ENCODE measurements at regions not wholly inside any gene's neighbourhood (a gene's known extent, or its start where the extent isn't known, plus 50 kb on each side); places are given as distances from the start of the nearest gene placed in this dataset.

DNA sequence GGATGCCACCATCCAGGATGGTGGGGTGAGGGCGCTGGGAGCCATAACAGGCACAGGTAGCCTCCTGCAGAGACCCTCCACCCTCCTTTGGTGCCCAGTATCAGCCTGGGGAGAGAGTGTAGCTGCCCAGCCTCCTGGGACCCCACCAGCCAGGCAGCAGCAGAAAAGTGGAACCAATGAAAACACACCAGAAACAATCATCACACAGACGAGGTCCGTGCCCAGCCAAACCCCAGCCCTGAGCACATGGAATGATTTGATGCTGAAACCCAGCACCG is 285.1 kb downstream of the PTPRU start:
- no peak for DNase-seq

DNA sequence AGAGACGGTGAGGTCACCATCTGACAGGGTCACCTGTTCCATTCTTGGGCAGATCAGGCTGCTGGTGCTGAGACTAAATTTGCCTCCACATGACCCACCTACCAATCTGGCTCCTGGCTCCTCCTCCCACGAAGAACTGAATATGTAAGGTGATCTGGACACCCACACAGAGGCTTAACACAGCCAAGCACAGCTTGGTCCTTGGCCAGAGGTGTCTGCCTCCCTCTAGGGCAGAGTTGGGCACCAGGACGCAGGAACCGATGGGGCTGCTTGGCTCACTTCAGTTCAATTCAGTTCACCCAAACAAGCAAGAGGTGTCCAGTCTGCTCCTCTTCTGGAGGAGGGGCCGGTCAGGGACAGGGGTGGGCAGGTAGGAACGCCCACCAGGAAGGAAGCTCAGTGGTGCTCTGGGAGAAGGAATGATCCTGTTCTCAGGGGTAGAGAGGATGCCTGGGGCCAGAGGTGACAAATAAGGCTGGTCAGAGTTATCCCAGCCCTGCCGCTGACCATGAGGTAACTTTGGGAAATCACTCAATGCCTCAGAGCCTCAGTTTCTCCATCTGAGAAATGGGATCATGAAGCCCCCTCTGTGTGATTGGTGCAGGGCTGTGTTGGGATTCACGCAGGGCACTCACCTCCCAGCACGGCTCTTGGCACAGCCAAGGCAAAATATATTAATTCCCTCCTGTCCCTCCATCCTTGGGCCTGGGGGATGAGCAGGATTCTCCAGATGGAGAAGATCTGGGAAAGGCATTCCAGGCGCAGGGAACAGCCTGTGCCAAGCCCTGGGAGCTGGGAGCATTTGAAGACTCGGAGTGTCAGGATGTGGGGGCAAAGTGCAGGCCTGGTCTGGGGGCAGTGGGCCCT is 284.5 kb downstream of the PTPRU start:
- no peak for DNase-seq

DNA sequence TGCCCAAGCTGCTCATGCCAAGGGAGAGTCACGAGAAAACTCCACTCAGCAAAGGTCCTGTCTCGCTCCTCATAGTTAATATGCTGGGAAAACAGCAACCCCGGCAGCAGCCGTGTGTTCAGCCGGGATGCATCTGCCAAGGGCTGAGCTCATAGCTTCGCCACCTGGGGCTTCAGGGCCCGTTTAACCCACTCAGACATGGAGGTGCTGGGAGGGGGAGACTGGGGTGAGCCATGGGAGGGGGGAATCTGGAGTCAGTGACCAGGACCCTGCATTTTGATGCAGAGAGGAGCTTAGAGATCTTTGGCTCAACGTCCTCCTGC is 283.4 kb downstream of the PTPRU start:
- DNase-seq = no peak

DNA sequence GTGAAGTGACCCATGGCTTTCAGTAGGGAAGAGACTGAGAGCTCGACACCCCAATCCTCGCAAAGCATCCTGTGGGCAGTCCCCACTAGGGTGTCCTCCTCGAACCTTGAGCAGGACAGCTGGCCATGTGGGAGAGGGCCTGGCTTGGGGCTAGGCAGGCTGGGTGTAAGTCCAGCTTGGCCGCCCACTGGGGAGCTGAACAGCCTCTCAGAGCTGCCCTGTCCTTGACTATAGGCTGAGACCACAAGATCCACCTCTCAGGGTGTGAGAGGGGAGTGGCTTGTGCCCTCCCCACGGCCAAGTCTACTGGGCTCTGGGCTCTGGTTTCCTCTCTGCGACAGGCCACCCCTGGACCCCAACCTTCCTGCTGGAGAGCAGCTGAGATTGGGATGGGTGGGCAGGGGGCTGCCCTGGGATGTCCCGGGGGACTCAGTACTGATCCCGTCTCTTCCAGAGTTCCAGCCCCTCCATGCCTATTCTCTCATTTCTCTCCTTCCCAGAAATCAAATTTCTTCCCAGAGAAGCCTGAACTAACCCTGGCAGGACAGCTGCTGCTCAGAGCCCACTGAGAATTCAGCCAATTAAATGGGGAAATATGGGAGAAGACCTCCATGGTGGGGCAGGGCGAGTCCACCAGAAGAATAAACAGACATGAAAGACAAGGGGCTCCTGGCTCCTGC is 282.9 kb downstream of the PTPRU start:
- DNase-seq = no peak

DNA sequence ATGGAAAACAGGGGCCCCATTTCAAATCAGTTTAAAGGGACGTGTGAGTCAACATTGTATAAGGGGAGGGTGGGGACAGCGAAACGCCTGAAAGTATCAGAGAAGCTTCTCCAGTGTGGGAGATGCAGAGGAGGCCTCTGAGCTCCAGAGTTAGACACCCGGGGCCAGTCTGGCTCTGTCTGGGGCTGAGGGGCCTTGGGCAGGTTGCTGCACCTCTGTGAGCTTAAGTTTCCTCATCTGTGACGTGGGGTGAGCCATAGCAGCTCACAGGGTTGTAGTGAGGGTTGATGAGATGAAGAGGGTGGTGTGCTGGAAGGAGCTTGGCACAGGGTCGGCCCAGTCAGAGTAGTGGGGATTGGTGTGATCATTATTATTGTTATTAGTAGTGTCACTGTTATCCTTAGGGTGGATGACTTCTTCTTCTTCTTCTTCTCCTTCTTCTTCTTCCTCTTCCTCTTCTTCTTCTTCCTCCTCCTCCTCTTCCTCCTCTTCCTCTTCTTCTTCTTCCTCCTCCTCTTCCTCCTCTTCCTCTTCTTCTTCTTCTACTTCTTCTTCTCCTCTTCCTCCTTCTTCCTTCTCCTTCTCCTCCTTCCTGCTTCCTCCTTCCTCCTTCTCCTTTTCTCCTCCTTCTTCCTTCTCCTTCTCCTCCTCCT is 282.0 kb downstream of the PTPRU start:
- DNase-seq = no peak

DNA sequence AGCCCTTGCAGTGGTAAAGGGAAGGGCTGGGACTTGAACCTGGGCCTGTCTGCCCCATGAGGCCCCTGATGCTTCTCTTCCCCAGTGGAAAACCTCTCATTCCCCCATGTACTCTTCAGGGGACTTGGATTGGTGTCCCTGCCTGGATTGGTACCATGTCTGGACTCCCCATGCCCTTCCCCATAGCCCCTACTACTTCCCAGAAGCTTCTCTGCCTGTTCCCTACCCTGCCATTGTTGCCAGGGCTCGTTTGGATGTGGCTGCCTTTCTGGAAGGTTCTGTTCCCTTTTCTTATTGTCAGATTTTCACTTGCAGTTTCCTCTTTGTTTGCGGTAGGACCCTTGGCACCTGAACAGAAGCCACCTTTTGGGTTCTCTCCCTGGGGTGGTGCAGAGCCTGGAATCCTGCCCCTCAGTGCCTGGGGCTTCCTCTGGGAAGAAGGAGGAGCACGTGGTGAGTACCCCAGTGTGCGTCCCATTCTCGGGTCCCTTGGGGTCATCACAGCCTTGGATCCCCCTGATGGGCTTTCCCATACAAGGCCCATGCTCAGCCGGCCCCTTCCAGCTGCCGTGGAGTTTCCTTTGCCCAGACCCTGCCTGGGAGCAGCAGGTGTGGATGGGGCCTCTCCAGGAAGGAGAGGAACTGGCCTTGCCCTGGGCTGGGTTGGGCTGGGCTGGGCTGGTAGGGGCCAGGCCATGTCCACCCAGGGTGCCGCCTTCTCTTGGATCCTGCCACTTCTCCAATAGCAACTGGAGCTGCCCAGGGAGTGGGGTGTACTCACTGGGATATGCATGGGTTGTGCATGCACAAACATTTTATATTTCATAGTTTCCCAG is 281.1 kb downstream of the PTPRU start:
- no peak for DNase-seq

DNA sequence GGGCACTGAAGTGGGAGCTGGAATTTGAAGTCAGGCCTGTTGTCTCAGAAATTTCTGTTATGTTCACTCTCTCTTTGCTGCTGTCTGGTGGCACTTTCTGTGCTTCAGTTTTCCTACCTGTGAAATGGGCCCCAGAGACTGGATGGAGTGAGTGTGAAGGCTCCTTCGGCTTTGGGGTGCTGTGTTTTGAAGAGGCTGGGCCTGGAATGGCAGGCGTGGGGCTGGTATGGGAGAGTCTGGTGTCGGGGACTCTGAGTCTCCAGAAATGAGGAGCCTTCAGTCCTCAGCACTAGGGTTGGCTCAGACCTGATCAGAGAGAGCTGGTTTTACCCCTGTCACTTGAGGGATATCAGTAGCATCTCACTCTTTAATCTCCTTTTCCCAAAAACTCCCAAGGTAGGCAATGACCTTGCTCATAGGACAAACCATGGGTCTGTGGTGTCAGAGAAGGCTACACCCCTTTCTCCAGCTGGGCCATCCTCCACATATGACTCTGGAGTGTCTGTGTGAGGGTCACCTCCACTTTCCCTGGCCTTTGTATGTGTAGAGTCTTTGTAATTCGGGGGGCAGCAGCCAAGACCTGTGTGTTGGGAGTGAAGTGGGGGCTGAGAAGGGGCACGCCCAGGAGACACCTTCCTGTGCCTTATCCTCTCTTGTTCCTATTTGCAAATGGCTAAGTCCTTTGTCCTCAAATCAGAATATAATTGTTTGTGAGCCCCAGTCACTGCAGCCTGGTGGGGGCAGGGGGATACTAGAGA is 279.9 kb downstream of the PTPRU start:
- DNase-seq = no peak

DNA sequence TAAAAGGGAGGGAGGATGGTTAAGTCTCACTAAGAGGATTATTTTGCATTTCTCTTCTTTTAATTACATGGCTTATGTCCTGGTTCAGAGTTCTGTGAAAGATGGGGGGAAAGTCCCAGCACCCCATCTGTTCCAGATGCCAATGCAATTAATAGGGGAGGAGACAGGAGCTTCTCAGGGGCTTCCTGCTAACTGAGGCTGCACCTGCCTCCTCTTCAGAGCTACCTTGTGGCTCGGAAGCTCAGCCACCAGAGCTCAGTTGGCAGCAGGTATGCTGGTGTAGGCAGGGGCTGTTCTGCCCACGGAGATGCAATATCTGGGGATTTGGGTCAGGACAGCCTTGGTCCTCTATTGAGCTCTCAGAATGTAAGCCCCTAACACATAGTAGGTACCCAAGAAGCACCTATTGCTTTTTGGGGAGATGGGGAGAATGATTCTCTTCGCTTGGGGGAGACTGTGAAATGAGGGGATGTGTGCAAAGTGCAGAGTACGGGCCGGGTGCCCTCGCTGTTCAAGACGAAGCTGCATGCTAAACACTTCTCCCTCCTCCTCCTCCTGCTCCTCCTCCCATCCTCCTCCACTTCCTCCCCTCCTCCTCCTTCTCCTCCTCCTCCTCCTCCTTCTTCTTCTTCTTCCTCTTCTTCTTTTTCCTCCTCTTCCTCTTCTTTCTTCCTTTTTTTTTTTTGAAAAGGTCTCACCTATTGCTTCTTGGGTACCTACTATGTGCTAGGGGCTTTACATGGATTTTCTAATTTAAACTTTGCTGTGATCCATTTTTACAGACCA is 279.0 kb downstream of the PTPRU start:
- DNase-seq = peak in 2 of 3 experiments; percentile 3 to 6

DNA sequence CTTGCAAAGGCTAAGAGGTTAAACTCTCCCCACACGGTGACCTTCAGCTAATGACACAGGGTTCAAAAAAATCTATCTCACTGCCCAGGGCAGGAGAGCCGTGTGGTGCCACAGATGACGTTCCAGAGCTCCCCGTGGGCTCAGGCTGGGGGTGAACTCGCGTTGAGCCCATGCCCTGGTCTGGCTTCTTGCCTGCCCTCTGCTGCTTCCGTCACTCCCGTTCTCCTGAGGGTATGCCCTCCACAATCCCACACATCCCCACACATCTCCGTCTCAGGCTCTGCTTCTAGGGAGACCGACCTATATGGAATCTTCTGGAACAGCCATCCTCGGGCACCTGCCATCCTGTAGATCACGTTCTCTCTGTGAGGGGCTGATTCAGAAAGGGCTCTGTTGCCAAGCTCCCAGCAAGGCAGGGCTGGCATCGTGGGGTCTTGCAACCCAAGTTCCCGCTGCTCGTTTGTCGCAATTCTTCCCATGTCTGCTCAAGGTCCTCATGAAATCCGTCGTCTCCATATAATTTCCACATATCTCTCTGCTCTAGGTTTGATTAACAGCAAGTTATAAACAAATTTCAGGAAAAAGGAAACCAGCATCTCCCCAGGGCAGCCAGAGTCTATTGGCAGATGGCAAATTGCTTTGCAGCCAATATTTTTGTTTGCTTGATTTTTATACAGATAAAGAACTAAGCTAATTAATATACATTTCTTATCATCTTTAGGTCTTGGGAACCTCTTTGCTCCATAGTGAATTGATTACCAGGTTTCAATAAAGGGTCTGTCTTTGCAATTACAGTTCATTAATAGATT is 278.2 kb downstream of the PTPRU start:
- no peak for DNase-seq

DNA sequence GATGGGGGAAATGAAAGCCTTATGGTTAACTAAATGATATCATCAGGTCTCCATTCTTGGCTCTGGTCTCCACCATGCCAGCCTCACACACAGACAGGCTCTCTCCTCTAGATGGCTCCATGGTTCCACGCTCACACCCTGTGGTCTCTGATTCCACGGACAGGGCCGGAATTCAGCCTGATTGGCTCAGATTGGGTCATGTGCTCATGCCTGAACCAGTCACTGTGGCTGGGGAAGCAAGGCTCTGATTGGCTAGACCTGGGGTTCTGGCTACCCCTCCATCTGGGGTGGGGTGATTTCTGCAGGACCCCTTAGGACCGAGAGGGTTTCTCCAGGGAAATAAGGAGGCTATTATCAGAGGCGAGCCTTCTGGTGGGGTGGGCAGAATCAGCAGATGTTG is 277.0 kb downstream of the PTPRU start:
- DNase-seq = peak; percentile 17 to 56 (median 43)

DNA sequence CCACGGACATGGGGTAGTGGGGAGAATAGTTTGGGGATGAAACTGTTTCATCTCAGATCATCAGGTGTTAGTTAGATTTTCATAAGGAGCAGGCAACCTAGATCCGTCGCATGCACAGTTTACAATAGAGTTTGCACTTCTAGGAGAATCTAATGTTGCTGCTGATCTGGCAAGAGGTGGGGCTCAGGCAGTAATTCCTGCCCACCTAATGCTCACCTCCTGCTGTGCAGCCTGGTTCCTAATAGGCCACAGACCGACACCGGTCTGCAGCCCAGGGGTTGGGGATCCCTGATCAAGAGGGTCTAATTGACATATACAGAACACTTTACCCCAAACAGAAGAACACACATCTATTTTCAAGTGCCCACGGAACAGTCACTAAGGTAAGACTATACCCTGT is 275.1 kb downstream of the PTPRU start:
- no peak for DNase-seq

DNA sequence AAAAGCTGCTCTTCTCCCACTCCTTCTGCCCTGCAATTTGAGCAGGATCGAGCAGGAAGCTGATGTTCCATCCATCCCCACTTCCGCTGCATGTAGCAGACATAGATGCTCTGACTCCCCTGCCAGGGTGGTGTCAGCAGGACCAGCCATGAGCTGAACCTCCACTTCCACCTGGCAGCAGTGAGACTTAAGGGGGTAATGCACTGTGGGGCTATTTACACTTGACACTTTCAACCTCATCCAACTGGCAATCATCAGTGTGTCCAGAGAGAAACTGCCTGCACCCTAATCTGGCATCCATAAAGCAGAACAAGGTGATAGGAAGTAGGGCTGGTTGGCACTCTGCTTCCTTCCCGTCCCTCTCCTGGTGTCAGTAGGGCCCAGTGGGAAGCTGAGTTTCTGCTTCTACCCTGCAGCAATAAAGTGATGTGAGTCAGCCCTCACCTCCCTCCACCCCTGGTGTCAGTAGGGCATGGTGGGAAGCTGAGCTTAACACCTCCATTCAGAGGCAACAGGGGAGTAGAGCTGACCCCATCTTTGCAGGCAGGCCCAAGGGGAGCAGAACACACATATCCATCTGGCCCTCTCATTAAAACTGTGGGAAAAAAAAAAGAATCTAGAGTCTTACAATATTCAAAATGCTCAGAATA is 272.3 kb downstream of the PTPRU start:
- DNase-seq = no peak

DNA sequence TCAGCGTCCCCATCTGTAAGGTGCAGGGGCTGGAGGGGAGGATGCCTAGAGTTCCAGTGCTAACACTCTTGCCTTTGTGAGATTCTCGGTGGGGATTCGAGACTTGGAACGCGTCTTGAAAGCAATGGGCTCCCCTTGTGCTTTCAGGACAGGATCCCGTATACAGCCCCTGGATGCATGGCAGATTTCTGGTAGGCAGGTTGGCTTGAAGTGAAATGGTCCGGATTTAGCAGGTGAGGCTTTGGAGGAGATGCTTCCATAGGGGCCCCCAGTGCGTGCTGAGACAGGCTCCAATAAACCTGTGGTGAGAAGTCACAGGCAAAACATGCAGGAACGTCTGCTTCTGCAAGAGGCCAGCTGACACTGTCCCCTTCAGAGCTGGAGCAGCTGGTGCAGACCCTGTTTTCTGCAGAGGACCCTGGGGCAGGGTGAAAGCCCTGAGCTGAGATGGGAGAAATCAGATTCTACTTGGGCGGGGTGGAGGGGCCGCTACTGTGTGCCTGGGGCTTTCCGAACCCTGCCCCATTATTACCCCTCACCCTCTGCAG is 270.4 kb downstream of the PTPRU start:
- no peak for DNase-seq

DNA sequence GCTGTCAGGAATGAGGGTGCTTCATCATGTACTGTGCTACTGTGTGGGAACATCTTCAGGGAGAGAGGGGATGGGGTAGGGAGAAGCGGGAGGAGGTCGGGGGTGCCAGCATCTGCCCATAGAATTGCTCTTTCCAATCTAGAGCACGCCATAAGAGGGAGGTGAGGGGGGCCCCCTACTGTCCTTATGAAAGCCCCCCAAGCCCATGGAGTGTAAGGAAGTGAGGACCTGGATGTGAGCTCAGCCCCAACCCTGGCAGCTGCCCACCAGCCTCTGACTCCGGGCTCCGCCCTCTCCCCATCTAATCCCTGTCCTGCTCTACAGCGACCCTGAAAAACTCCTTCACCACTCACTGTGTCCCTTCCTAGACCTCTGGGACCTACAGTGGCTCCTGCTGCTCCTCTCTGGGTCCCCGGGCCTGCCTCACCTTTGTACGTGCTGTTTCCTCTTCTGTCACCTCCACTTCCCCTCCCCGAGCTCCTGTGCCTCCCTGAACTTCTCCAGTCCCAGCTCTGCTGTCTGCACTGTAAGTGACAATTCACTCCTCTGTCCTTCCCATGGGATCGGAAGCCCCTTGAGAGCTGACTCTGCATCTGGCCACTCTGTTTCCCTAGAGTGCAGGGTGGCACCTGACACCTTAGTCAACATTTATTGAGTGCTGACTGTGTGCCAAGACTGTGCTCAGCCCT is 269.4 kb downstream of the PTPRU start:
- DNase-seq = peak in 1 of 3 experiments; percentile 50

DNA sequence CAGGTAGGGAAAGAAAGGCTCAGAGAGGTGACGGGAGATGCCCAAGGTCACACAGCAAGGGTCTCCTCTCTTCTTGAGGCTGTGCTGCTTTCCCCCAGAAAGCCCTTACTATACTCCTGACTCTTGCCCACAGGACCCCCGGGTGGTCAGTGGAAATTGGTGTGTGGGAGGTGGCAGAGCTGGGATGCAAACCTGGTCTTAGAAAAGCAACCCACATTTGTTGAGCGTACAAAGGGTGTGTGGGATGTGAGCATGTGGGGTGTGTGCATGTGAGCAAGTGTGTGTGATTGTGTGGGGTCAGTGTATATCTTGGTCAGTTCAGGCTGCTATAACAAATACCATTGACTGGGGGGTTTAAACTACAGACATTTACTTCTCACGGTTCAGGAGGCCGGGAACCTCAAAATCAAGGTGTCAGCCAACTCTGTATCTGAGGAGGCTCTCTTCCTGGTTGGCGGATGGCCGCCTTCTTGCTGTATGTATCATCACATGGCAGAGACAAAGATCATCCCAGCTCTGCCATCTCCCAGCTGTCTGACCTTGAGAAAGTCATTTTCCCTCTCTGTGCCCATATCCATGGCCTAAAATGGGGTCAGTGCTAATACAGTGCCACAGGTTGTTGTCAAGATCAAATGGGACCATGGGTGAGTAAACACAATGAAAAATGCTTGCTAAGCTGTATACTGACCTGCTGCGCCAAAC is 268.5 kb downstream of the PTPRU start:
- DNase-seq = no peak

DNA sequence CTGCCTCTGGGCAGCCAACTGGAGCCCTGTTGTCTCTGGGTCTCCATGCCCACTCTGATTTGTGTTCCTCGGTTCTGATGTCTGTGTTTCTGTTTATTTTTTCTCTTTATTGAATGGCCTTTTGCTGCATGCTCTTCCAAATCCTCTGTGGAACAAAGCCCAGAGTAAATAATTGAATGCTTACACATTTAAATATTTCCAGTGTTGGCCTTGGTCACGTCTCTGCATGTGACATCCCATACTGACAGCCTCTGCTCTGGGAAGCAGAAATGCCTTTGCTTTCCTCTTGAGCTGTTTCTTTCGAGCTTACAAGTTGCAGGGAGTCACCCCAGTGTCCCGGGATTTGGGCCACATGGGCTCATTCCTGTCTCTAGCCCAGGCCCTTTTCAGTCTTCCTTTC is 267.9 kb downstream of the PTPRU start:
- peak in 1 of 3 experiments; percentile 35 for DNase-seq

DNA sequence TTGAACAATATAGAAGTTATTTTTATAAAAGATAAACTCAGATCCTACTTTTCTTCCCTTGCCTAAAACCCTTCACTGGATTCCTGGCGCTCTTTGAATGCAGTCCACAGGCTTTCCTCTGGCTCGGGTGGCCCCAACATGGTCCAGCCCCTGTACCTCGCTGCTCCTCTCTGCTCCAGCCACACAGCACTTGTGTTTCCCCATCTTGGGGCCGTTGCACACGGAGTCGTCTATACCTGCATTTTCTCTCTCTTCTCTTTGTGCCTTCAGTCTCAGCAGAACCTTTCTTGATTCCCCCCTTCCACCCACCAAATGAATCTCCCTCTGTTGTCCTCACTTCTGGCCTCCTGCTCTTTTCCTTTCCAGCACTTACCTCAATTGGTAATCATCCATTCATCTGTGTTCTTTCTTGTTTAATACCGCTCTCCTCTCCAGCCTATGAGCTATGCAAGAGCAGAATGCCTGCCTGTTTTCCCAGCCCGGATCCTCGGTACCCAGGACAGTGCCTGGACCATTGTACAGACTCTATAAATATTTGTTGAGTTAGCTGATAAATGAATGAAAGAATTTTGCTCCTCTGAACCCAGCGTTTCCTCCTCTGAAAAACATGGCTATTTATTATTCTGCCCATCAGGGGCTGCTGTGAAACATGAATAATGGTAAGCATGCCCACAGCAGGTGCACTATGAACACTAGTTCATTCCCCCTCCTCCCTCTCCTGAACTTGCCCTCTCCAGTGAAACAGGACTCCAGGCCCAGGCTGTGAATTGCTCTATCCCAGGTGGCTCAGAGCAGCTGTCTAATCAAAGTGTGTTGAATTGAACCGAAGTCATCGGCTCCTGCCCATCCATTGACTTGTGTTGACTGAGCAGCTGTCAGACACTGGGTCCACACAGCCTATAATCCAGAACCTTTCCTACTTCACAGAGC is 266.9 kb downstream of the PTPRU start:
- peak; percentile 73 to 93 (median 88) for DNase-seq

Data from NCI-H1417 (cell line).